OCI-LY1 (cell line): ENCODE measurements at regions not wholly inside any gene's neighbourhood (a gene's known extent, or its start where the extent isn't known, plus 50 kb on each side); places are given as distances from the start of the nearest gene placed in this dataset.

Experiments
- CTCF ChIP-seq: fragments of 200-600 bp; sonication (generic), shearing (Covaris generic); IDR thresholded peaks from 2 replicates; pipeline ENCODE4 v1.5.1; 2017; ENCODE audit warnings: mild to moderate bottlenecking, antibody characterized with exemption, low read length, moderate library complexity, mixed read lengths
- EZH2 ChIP-seq: fragments of 200-600 bp; sonication (generic), shearing (Covaris generic); IDR thresholded peaks from 2 replicates; pipeline ENCODE4 v1.8.0; 2017; ENCODE audit warnings: borderline replicate concordance, mixed run types, mild to moderate bottlenecking, antibody characterized with exemption, low read length, moderate library complexity, mixed read lengths

DNA sequence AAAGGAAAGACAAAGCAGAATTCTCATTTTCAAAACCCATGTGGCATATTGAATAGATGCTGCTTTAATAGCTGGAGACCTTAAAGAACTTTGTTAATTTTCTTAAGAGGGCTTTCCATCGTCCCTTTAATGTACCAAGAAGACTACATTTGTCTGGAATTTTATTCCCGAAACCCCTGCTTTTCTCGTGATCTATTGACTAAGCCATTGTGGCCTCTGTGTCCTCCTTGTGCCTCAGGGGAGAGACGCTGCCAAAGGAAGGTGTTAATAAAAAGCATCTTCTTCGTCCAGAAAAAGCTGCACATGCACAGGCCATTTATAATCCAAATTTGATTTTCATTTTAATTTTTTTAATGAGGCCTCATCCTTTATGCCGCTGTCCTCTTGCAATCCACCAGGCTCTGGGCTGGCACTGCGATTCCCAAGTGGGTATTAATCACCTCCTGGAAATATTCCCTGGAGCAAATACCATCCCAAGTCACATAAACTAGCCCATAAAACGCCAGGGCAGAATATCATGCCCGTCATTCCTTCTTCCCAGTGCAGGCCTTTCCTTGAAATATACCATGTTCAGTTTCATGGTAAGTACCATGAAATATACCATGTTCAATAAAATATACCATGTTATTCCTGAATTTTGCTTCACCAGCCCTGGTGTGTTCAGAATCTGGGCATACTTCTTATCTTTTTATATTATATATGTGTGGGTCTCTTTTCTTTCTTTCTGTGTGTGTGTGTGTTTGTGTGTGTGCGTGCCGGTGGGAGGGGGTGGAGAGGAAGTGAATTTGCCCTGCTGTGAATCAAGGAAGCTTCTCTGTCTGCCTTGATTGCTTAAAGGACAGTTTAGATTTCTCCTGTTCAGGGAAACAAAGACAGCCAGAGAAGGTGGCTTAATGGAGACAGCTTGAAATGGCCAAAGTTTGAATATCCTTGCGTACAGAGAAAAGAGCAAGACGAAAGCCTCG is 147.6 kb downstream of the PHETA1 start:
- TF ChIP-seq CTCF (no peak), EZH2 (no peak)
